ACC112 (cell line): ENCODE measurements at regions not wholly inside any gene's neighbourhood (a gene's known extent, or its start where the extent isn't known, plus 50 kb on each side); places are given as distances from the start of the nearest gene placed in this dataset.

Source experiments
- H2AFZ ChIP-seq: fragments of 200-600 bp; sonication (generic); one replicate; pipeline ENCODE4 v1.6.0; 2017; ENCODE audit warnings: antibody characterized with exemption, low read length; ENCODE audit not compliant: unreplicated experiment
- H3K27ac ChIP-seq: fragments of 200-600 bp; sonication (generic); 2 replicates; pipeline ENCODE4 v1.5.1; 2014; ENCODE audit warnings: low read depth, mild to moderate bottlenecking, antibody characterized with exemption, low read length, moderate library complexity
- H3K27me3 ChIP-seq: fragments of 200-600 bp; sonication (generic); 2 replicates; pipeline ENCODE4 v1.6.1; 2014; ENCODE audit warnings: mild to moderate bottlenecking, antibody characterized with exemption, low read length, moderate library complexity, mixed read lengths; ENCODE audit not compliant: insufficient read depth
- H3K36me3 ChIP-seq: fragments of 200-600 bp; sonication (generic); 2 replicates; pipeline ENCODE4 v1.6.1; 2016; ENCODE audit warnings: mild to moderate bottlenecking, antibody characterized with exemption, low read length, moderate library complexity, mixed read lengths; ENCODE audit not compliant: insufficient read depth
- H3K4me1 ChIP-seq: fragments of 200-600 bp; sonication (generic); one replicate; pipeline ENCODE4 v1.6.1; 2016; ENCODE audit warnings: low read length, mixed read lengths; ENCODE audit not compliant: insufficient read depth, unreplicated experiment, control insufficient read depth
- H3K4me3 ChIP-seq: fragments of 200-600 bp; sonication (generic); 2 replicates; pipeline ENCODE4 v1.5.1; 2014; ENCODE audit warnings: mild to moderate bottlenecking, low read depth, low read length
- H3K79me2 ChIP-seq: fragments of 200-600 bp; sonication (generic); one replicate; pipeline ENCODE4 v1.6.0; 2016; ENCODE audit warnings: low read length; ENCODE audit not compliant: control insufficient read depth, unreplicated experiment, insufficient read depth

DNA sequence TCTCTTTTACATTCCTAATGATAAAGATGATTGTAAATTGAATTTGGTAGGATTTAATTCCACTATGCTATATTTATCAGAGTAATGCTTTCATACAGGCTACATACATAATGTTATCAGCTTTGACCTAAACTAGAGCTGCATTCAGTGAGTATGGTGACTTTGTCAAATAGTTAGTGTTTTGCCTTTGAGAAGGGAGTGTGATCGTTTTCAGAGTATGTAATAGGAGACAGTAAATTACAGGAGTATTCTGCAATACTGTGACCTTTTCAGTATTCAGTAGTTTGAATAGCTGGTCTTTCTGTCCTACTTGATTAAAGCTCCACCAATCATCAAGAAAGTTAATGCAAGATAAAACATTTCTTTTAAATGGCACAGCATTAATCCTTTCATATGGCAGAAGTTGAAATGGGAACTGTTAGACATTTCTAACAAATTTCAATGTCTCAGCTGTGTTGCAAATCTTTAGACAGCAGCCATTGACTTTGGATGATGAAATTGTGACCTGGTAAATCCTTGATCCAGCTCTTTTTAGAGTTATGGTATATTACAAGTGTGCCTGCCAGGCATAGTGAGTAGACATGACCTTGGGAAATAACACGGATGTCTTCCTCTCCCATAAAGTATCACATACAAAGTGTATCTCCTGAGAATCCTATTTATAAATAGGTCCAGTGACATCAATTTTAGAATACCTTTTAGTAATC lies 455.3 kb downstream of the KCTD8 start:
- no peaks in the 10 kb centered on the region for H3K4me1 ChIP-seq
- H3K27ac ChIP-seq: no peak overlapping the region
- no peaks in the 10 kb centered on the region for H3K27me3 ChIP-seq
- H3K36me3 ChIP-seq: no peaks in the 10 kb centered on the region
- no peak overlapping the region for H2AFZ ChIP-seq
- no peak overlapping the region for H3K4me3 ChIP-seq
- H3K79me2 ChIP-seq: no peaks in the 10 kb centered on the region

DNA sequence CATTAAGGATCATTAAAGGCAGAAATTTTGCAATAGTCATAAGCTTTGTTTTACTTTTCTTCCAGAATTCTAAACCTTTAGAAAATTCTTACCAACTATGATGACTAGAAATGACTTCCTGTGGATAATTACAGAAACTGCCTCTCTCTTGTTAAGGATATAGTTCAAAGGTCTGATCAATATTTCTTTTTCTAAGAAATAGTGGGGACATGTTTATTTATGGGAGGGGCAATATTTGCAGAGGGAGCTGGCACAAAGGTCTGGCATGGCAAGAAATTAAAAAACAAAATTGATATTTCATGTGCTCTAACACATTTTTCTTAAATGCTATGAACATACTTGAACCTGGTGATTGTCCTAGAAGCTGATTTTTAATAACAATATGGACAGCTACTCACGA lies 448.9 kb downstream of the KCTD8 start:
- Histone ChIP-seq H3K4me1 (no peaks in the 10 kb centered on the region), H3K4me3 (no peak overlapping the region), H2AFZ (no peak overlapping the region), H3K27me3 (no peaks in the 10 kb centered on the region), H3K36me3 (no peaks in the 10 kb centered on the region), H3K27ac (no peak overlapping the region), H3K79me2 (no peaks in the 10 kb centered on the region)

DNA sequence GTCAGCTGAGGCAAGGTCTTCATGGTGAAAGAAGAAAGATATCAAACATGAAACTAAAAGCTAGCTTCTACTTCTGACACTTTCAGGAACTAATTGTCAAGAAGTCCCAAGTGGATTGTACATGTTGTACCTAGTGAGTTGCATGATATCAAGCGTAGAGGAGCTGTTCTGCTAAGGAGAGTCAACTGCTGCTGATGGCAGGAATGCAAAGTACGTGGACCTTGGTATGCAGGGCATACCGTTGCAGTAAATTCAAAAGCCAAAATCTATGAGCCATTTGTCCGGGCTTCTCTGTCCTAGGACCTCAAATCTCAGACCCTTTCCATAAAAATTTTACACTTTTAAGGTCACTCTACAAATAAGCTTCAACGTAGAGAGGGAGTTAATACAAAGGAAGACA lies 446.2 kb downstream of the KCTD8 start:
- H2AFZ ChIP-seq: no peak overlapping the region
- no peak overlapping the region for H3K27ac ChIP-seq
- no peak overlapping the region for H3K4me3 ChIP-seq
- H3K27me3 ChIP-seq: no peaks in the 10 kb centered on the region
- no peaks in the 10 kb centered on the region for H3K4me1 ChIP-seq
- no peaks in the 10 kb centered on the region for H3K79me2 ChIP-seq
- no peaks in the 10 kb centered on the region for H3K36me3 ChIP-seq

DNA sequence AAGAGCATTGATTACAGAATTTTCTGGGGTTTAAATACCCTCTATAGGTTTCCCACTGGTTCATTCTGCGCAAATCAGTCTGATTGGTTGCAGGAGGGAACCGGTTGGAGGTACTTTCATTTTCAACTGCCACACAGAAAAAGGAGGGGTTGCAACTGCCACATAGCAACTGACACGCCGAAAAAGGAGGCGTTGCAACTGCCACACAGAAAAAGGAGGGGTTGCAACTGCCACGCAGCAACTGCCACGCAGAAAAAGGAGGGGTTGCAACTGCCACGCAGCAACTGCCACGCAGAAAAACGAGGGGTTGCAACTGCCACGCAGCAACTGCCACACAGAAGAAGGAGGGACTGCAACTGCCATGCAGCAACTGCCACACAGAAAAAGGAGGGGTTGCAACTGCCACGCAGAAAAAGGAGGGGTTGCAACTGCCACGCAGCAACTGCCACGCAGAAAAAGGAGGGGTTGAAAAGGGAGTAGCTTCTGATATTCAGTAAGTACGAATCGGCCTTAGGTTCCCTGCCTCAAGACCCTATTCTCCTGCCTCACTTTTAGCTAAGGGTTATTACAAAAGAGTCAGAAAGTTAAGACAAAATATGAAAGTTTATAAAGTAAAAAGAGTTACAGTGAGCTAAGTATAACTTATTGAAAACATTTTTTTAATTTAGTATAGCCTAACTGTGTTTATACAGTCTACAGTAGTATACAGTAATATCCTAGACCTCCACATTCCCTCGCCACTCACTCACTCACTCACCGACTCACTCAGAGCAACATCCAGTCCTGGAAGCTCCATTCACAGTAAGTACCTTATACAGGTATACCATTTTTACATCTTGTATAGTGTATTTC lies 431.8 kb downstream of the KCTD8 start:
- no peaks in the 10 kb centered on the region for H3K79me2 ChIP-seq
- H3K36me3 ChIP-seq: no peaks in the 10 kb centered on the region
- H2AFZ ChIP-seq: no peak overlapping the region
- no peaks in the 10 kb centered on the region for H3K4me1 ChIP-seq
- 0 out of 2 replicates have a peak overlapping the region, but pooled peaks have one; percentile 29 for H3K4me3 ChIP-seq
- H3K27ac ChIP-seq: no peak overlapping the region
- no peaks in the 10 kb centered on the region for H3K27me3 ChIP-seq

DNA sequence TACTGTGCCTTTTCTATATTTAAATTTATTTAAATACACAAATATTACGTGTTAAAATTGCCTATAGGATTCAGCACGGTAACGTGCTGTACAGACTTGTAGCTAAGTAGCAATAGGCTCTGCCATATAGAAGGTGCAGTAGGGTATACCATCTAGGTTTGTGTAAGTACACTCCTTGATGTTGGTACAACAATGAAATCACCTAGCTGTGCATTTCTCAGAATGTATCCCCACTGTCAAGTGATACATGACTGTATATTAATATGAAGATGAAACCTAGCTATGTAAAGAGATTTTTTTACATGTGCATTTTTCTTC lies 431.2 kb downstream of the KCTD8 start:
- H3K4me1 ChIP-seq: no peaks in the 10 kb centered on the region
- no peak overlapping the region for H2AFZ ChIP-seq

DNA sequence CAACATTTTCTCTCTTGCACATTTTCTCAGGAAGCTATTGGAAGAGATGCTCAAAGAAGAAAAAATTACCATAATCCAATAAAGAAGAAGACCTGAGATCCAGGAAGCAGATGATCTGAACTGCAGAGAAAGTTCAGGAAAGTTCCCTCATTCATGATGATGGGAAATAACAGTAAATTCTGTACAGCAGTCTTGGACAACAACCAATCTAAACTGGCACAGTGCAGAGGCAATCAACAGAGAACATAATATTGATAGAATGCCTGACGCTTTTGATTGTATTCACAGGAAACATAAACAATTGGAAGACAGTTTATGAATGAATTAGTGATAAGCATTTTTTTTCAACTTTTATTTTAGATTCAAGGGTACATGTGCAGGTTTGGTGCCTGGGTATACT lies 428.9 kb downstream of the KCTD8 start:
- Histone ChIP-seq H3K36me3 (no peaks in the 10 kb centered on the region), H3K27me3 (no peaks in the 10 kb centered on the region), H3K79me2 (no peaks in the 10 kb centered on the region), H2AFZ (no peak overlapping the region), H3K27ac (no peak overlapping the region), H3K4me3 (no peak overlapping the region), H3K4me1 (no peaks in the 10 kb centered on the region)

More for the DNA sequence above, 431.2 kb downstream of the KCTD8 start:
- H3K36me3 ChIP-seq: no peaks in the 10 kb centered on the region
- no peaks in the 10 kb centered on the region for H3K27me3 ChIP-seq
- H3K79me2 ChIP-seq: no peaks in the 10 kb centered on the region
- H3K27ac ChIP-seq: no peak overlapping the region
- H3K4me3 ChIP-seq: no peak overlapping the region

DNA sequence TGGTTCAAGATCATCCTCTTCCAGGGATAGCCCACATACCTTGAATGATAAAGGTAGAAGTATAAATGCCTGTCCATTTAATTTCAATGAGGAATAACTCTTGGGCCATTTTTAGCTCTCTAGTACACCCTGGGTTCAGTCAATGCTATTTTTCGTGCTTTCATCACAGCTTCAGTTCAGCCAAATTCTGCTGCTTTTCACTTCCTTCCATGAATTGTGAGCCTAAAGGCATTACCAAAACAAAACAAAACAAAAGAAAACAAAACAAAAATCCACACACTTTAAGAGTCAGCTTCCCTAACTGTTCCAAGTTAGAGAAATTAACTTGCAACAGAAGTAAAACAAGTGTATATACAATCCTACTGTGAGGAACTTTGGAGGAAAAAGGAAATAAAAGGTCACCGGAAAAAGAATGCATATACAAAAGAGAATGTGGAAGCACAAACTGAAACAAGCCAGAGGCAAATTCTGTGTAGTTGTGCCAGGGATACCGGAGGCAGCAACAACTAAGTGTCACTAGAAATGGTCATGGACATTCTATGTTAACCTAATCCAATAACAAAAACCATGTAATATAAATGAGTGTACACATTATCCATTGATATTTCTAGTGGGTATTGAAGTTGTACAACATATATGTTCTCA lies 423.1 kb downstream of the KCTD8 start:
- Histone ChIP-seq H3K27me3 (no peaks in the 10 kb centered on the region), H3K4me3 (no peak overlapping the region), H3K36me3 (no peaks in the 10 kb centered on the region), H3K27ac (no peak overlapping the region), H2AFZ (no peak overlapping the region), H3K79me2 (no peaks in the 10 kb centered on the region), H3K4me1 (no peaks in the 10 kb centered on the region)

DNA sequence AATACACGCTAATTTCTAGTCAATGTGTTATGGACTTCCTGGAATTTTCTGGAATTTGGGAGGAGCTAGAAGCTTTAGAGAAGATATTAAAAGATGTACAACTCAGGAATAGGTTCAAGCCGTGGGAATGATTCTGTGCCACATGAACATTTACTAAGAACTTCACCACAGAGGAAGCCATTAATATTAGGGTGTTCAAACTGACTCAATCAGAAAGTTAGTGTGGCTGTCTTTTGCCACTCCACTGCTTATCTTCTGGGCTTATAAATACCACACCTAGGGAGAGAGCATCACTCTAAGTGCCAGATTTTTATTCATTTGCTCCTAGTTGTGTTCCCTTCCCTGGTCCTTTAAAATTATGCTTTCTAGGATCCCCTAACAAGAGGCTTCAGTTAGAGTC lies 409.8 kb downstream of the KCTD8 start:
- Histone ChIP-seq H3K27me3 (no peaks in the 10 kb centered on the region), H3K4me1 (no peaks in the 10 kb centered on the region), H3K4me3 (no peak overlapping the region), H3K36me3 (no peaks in the 10 kb centered on the region), H3K79me2 (no peaks in the 10 kb centered on the region), H2AFZ (no peak overlapping the region), H3K27ac (no peak overlapping the region)

DNA sequence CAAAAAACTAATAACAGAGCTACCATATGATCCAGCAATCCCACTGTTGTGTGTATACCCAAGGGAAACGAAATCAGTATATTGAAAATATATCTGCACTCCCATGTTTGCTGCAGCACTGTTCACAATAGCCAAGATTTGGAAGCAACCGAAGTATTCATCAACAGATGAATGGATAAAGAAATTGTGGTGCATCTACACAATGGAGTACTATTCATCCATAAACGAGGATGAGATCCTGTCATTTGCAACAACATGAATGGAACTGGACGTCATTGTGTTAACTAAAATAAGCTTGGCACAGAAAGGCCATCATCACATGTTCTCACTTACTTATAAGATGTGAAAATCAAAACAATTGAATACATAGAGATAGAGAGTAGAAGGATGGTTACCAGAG lies 402.1 kb downstream of the KCTD8 start:
- H3K79me2 ChIP-seq: no peaks in the 10 kb centered on the region
- H3K4me1 ChIP-seq: no peaks in the 10 kb centered on the region
- no peak overlapping the region for H2AFZ ChIP-seq
- no peaks in the 10 kb centered on the region for H3K36me3 ChIP-seq
- H3K27ac ChIP-seq: no peak overlapping the region
- no peaks in the 10 kb centered on the region for H3K27me3 ChIP-seq
- no peak overlapping the region for H3K4me3 ChIP-seq

DNA sequence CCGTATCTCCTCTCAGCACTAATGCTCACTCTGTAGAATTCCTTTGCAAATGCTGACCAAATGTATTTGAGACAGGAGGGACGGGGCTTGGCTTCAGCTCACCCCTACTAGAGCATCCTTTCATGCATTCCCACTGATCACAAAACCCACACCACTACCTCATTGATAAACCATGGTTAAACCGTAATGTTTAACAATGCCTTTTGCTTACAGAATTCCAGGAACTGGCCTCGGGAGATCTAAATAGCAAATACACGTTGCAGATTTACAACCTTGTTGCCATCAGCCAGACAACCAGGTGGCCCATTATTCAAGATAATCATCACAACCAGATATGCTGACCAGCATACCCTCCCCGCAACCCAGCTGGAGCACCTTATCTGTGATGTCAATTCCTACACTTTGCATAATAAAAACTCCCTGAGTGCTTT lies 391.9 kb downstream of the KCTD8 start:
- Histone ChIP-seq H3K27me3 (no peaks in the 10 kb centered on the region), H2AFZ (no peak overlapping the region), H3K79me2 (no peaks in the 10 kb centered on the region), H3K4me3 (no peak overlapping the region), H3K4me1 (no peaks in the 10 kb centered on the region), H3K36me3 (no peaks in the 10 kb centered on the region), H3K27ac (no peak overlapping the region)
